ENCODE measurements at regions not wholly inside any gene's neighbourhood (a gene's known extent, or its start where the extent isn't known, plus 50 kb on each side); places are given as distances from the start of the nearest gene placed in this dataset.

DNA sequence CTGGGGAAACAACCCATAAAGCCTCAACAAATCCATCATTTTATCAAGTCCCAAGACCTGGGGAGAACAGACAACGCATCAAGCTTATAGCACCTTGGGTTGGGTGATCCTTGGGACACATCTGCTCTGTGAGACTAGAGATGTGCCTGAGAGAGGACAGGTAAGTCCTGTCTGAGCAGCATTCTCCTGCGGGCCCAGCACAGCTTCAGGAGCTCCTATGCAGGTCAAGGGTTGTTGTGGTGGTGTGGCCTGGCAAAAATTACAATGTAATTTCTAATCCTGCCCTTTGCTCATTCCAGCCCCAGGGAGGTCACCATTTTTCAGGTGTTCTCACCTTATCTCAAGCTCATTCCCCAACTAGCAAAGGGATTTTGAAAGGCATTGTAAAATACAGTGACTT is 608.1 kb upstream of the CAMK1G start:
- Histone ChIP-seq H3K36me3 (ENCODE audit: insufficient read depth) (no peaks in the 10 kb centered on the region), H3K27me3 (ENCODE audit: insufficient read depth) (no peaks in the 10 kb centered on the region), H3K27ac (ENCODE audit: low read depth) (no peak overlapping the region), H2AFZ (no peak overlapping the region), H3K79me2 (replicated peaks; ENCODE audit: insufficient read depth) (no peaks in the 10 kb centered on the region), H3K4me3 (no peak overlapping the region), H3K9me2 (ENCODE audit: insufficient read depth) (no peaks in the 10 kb centered on the region), H4K20me1 (replicated peaks; ENCODE audit: insufficient read depth) (no peaks in the 10 kb centered on the region), H3K4me2 (no peak overlapping the region), H3K4me1 (ENCODE audit: insufficient read depth) (no peaks in the 10 kb centered on the region), H3F3A (replicated peaks; ENCODE audit: low read depth) (no peaks in the 10 kb centered on the region)
- DNase-seq (ENCODE audit: low spot score) (no peak), ATAC-seq (no peak)
- no peaks in the 10 kb centered on the region for H3K36me3 Mint-ChIP-seq (ENCODE audit: low read depth)
- no peak overlapping the region for H3K27ac Mint-ChIP-seq
- peaks cover 3% of the 10 kb centered on the region for H3K27me3 Mint-ChIP-seq (ENCODE audit: insufficient read depth, low read depth, poor library complexity)
- no peak overlapping the region for H3K4me3 Mint-ChIP-seq
- TF ChIP-seq EZH2phosphoT487 (IDR thresholded peaks at IDR 0.05; ENCODE audit: unreplicated experiment), result no peak
- H3K4me1 Mint-ChIP-seq, result peaks cover 5% of the 10 kb centered on the region; the same call in 1 of the 3 replicates
- H3K9me3 Mint-ChIP-seq, result no peaks in the 10 kb centered on the region

DNA sequence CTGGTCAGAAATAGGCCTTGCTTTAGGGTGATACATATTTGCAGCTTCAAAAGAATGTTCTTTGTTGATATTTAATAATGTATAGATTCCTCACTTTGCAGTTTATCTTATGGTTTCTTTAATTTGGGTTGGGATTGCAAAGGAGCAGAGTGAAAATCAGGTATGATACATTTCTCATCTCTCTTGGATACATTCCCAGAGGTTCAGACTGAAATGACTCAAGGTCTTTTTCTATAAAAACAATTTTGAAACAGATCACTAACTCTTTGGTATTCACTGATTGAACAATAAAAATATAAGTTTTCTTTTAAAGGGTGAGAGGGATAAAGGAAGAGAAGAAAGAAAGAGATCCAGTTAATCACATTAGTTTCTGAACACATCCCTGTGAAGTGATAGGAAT is 606.5 kb upstream of the CAMK1G start:
- H4K20me1 ChIP-seq (replicated peaks; ENCODE audit: insufficient read depth), result no peaks in the 10 kb centered on the region
- Mint-ChIP-seq H3K4me3 (no peak overlapping the region), H3K9me3 (no peaks in the 10 kb centered on the region), H3K27ac (no peak overlapping the region), H3K27me3 (ENCODE audit: insufficient read depth, low read depth, poor library complexity) (peaks cover 3% of the 10 kb centered on the region), H3K36me3 (ENCODE audit: low read depth) (no peaks in the 10 kb centered on the region), H3K4me1 (peaks cover 5% of the 10 kb centered on the region; the same call in 1 of the 3 replicates)
- H3K4me1 ChIP-seq (ENCODE audit: insufficient read depth), result no peaks in the 10 kb centered on the region
- H3K79me2 ChIP-seq (replicated peaks; ENCODE audit: insufficient read depth), result no peaks in the 10 kb centered on the region
- no peaks in the 10 kb centered on the region for H3K27me3 ChIP-seq (ENCODE audit: insufficient read depth)
- H3K4me3 ChIP-seq, result no peak overlapping the region
- H2AFZ ChIP-seq, result no peak overlapping the region
- no peak for ATAC-seq
- no peaks in the 10 kb centered on the region for H3F3A ChIP-seq (replicated peaks; ENCODE audit: low read depth)
- H3K4me2 ChIP-seq, result no peak overlapping the region
- H3K36me3 ChIP-seq (ENCODE audit: insufficient read depth), result no peaks in the 10 kb centered on the region
- H3K9me2 ChIP-seq (ENCODE audit: insufficient read depth), result no peaks in the 10 kb centered on the region
- no peak for DNase-seq (ENCODE audit: low spot score)
- no peak overlapping the region for H3K27ac ChIP-seq (ENCODE audit: low read depth)
- no peak for TF ChIP-seq EZH2phosphoT487 (IDR thresholded peaks at IDR 0.05; ENCODE audit: unreplicated experiment)
- TF ChIP-seq JUNB (IDR thresholded peaks at IDR 0.05; ENCODE audit: unreplicated experiment), result no peak
- TF ChIP-seq, protein P1, sequence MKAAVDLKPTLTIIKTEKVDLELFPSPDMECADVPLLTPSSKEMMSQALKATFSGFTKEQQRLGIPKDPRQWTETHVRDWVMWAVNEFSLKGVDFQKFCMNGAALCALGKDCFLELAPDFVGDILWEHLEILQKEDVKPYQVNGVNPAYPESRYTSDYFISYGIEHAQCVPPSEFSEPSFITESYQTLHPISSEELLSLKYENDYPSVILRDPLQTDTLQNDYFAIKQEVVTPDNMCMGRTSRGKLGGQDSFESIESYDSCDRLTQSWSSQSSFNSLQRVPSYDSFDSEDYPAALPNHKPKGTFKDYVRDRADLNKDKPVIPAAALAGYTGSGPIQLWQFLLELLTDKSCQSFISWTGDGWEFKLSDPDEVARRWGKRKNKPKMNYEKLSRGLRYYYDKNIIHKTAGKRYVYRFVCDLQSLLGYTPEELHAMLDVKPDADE (IDR thresholded peaks at IDR 0.05), result no peak
- no peak for TF ChIP-seq STAT1 (IDR thresholded peaks at IDR 0.05; ENCODE audit: unreplicated experiment)
- no peak for TF ChIP-seq CREB1 (CRISPR knock-in tag; IDR thresholded peaks at IDR 0.05; ENCODE audit: low read depth)
- TF ChIP-seq EZH2 (IDR thresholded peaks at IDR 0.05; ENCODE audit: low read depth, unreplicated experiment), result no peak
- TF ChIP-seq, protein P2, sequence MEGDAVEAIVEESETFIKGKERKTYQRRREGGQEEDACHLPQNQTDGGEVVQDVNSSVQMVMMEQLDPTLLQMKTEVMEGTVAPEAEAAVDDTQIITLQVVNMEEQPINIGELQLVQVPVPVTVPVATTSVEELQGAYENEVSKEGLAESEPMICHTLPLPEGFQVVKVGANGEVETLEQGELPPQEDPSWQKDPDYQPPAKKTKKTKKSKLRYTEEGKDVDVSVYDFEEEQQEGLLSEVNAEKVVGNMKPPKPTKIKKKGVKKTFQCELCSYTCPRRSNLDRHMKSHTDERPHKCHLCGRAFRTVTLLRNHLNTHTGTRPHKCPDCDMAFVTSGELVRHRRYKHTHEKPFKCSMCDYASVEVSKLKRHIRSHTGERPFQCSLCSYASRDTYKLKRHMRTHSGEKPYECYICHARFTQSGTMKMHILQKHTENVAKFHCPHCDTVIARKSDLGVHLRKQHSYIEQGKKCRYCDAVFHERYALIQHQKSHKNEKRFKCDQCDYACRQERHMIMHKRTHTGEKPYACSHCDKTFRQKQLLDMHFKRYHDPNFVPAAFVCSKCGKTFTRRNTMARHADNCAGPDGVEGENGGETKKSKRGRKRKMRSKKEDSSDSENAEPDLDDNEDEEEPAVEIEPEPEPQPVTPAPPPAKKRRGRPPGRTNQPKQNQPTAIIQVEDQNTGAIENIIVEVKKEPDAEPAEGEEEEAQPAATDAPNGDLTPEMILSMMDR (conservative IDR thresholded peaks at IDR 0.05; ENCODE audit: low read depth in 2 of 2), result no peak
- no peak for TF ChIP-seq ZNF114 (CRISPR knock-in tag; IDR thresholded peaks at IDR 0.05)
- TF ChIP-seq, protein P3, sequence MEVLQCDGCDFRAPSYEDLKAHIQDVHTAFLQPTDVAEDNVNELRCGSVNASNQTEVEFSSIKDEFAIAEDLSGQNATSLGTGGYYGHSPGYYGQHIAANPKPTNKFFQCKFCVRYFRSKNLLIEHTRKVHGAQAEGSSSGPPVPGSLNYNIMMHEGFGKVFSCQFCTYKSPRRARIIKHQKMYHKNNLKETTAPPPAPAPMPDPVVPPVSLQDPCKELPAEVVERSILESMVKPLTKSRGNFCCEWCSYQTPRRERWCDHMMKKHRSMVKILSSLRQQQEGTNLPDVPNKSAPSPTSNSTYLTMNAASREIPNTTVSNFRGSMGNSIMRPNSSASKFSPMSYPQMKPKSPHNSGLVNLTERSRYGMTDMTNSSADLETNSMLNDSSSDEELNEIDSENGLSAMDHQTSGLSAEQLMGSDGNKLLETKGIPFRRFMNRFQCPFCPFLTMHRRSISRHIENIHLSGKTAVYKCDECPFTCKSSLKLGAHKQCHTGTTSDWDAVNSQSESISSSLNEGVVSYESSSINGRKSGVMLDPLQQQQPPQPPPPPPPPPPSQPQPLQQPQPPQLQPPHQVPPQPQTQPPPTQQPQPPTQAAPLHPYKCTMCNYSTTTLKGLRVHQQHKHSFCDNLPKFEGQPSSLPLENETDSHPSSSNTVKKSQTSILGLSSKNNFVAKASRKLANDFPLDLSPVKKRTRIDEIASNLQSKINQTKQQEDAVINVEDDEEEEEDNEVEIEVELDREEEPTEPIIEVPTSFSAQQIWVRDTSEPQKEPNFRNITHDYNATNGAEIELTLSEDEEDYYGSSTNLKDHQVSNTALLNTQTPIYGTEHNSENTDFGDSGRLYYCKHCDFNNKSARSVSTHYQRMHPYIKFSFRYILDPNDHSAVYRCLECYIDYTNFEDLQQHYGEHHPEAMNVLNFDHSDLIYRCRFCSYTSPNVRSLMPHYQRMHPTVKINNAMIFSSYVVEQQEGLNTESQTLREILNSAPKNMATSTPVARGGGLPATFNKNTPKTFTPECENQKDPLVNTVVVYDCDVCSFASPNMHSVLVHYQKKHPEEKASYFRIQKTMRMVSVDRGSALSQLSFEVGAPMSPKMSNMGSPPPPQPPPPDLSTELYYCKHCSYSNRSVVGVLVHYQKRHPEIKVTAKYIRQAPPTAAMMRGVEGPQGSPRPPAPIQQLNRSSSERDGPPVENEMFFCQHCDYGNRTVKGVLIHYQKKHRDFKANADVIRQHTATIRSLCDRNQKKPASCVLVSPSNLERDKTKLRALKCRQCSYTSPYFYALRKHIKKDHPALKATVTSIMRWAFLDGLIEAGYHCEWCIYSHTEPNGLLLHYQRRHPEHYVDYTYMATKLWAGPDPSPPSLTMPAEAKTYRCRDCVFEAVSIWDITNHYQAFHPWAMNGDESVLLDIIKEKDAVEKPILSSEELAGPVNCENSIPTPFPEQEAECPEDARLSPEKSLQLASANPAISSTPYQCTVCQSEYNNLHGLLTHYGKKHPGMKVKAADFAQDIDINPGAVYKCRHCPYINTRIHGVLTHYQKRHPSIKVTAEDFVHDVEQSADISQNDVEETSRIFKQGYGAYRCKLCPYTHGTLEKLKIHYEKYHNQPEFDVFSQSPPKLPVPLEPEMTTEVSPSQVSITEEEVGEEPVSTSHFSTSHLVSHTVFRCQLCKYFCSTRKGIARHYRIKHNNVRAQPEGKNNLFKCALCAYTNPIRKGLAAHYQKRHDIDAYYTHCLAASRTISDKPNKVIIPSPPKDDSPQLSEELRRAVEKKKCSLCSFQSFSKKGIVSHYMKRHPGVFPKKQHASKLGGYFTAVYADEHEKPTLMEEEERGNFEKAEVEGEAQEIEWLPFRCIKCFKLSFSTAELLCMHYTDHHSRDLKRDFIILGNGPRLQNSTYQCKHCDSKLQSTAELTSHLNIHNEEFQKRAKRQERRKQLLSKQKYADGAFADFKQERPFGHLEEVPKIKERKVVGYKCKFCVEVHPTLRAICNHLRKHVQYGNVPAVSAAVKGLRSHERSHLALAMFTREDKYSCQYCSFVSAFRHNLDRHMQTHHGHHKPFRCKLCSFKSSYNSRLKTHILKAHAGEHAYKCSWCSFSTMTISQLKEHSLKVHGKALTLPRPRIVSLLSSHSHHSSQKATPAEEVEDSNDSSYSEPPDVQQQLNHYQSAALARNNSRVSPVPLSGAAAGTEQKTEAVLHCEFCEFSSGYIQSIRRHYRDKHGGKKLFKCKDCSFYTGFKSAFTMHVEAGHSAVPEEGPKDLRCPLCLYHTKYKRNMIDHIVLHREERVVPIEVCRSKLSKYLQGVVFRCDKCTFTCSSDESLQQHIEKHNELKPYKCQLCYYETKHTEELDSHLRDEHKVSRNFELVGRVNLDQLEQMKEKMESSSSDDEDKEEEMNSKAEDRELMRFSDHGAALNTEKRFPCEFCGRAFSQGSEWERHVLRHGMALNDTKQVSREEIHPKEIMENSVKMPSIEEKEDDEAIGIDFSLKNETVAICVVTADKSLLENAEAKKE (CRISPR knock-in tag; IDR thresholded peaks at IDR 0.05), result no peak
- no peak for TF ChIP-seq ZNF331 (CRISPR knock-in tag; IDR thresholded peaks at IDR 0.05; ENCODE audit: low read depth)
- TF ChIP-seq POLR2AphosphoS5 (IDR thresholded peaks at IDR 0.05; ENCODE audit: low read depth), result no peak
- TF ChIP-seq NANOG (IDR thresholded peaks at IDR 0.05; ENCODE audit: borderline replicate concordance), result no peak

All from GM23338 (cell line).